ENCODE measurements at regions not wholly inside any gene's neighbourhood (a gene's known extent, or its start where the extent isn't known, plus 50 kb on each side); places are given as distances from the start of the nearest gene placed in this dataset.

DNA sequence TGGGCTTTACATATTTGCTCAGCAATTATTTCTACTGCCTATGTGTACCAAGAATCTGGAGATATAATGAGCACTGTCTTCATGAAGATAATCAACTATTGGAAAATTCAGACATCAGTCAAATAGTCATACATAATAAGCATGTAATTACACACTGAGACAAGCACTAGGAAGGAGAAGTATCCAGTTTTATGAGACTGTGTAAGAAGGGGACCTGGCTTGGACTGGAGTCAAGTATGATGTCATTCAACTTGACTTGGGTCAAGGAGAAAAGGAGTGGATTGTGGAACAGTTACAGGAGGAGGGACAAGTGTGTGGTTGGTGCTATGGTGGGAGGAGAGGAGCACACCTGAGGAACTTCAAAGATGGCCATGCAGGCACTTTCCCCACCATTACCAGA lies 419.8 kb upstream of the TRIB2 start:
- no peak for TF ChIP-seq POLR2A (IDR thresholded peaks at IDR 0.05; ENCODE audit: extremely low read depth, insufficient read length)
- TF ChIP-seq, protein P1, sequence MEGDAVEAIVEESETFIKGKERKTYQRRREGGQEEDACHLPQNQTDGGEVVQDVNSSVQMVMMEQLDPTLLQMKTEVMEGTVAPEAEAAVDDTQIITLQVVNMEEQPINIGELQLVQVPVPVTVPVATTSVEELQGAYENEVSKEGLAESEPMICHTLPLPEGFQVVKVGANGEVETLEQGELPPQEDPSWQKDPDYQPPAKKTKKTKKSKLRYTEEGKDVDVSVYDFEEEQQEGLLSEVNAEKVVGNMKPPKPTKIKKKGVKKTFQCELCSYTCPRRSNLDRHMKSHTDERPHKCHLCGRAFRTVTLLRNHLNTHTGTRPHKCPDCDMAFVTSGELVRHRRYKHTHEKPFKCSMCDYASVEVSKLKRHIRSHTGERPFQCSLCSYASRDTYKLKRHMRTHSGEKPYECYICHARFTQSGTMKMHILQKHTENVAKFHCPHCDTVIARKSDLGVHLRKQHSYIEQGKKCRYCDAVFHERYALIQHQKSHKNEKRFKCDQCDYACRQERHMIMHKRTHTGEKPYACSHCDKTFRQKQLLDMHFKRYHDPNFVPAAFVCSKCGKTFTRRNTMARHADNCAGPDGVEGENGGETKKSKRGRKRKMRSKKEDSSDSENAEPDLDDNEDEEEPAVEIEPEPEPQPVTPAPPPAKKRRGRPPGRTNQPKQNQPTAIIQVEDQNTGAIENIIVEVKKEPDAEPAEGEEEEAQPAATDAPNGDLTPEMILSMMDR (IDR thresholded peaks at IDR 0.05; ENCODE audit: low read depth, low read length), result no peak
- no peak for TF ChIP-seq MYC (IDR thresholded peaks at IDR 0.05; ENCODE audit: low read depth, low read length)
- TF ChIP-seq, protein P2, sequence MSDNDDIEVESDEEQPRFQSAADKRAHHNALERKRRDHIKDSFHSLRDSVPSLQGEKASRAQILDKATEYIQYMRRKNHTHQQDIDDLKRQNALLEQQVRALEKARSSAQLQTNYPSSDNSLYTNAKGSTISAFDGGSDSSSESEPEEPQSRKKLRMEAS (IDR thresholded peaks at IDR 0.05; ENCODE audit: low read depth, low read length), result no peak
